ENCODE measurements at regions not wholly inside any gene's neighbourhood (a gene's known extent, or its start where the extent isn't known, plus 50 kb on each side); places are given as distances from the start of the nearest gene placed in this dataset.
"Not testable (repeated sequence)": the region's sequence is repeated elsewhere in the genome, so short reads cannot be mapped to it uniquely, and the experiment has no call there.

DNA sequence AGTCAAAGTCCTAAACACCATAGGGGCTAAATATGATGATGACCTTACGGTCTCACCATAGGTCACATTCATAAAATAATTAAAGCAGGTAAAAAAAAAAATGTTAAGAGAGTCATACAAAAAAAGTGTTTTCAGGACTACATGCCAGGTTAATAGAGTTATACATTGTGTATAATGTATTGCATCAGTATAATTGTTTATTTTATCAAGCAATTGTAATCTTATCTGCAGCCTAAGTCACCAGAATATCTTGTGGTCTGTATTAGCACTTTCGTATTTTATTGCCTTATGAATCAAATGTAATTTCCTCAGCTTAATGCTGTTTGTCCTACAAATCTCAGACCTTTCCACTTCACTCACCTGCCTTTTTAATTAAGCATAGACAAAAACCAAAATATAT, 972.9 kb upstream of the PCDH20 start:
- no peak for DNase-seq (ENCODE audit: low spot score)

DNA sequence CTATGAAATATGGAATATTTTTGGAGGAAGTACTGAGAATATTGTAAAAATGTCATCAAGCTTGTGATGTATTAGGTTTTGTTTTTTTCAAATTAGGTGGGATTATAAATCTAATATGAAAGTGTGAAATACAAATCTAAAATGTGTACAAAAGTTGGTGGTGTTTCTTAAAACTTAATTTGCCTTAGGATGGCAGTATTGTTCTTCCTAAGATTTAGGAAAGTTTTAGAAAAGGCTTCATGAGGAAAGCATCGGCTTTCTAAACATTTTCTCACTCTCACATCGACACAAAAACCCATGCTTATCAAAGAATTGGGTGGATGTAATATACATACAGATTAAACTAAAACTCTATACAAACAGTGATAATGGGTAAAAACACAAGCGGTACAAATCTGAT, 972.0 kb upstream of the PCDH20 start:
- no peak for DNase-seq (ENCODE audit: low spot score)

DNA sequence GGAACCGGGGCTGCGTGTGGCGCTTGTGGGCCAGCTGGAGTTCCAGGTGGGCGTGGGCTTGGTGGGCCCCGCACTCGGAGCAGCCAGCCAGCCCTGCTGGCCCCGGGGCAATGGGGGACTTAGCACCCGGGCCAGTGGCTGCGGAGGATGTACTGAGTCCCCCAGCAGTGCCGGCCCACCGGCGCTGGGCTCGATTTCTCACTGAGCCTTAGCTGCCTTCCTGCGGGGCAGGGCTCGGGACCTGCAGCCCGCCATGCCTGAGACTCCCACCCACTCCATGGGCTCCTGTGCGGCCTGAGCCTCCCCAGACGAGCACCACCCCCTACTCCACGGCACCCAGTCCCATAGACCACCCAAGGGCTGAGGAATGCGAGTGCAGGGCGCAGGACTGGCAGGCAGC, 963.6 kb upstream of the PCDH20 start:
- DNase-seq (ENCODE audit: low spot score) = not testable (repeated sequence)

DNA sequence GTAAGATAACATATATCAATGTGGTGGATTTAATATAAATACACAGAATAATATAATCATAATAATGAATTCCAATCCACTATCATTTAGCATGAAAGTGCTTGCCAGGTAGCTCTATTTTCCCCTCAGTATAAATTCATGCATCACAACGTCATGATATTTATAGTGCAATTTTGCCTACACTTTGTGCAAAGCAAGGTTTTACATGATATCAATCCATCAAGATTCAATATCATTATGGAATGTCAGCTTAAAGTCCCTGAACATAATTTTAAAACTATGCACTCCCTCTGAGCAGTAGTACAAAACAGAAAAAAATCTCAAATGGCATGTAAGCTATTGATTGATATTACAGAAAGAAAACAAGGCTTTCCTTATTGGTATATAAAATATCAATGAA, 962.2 kb upstream of the PCDH20 start:
- DNase-seq (ENCODE audit: low spot score) = no peak

DNA sequence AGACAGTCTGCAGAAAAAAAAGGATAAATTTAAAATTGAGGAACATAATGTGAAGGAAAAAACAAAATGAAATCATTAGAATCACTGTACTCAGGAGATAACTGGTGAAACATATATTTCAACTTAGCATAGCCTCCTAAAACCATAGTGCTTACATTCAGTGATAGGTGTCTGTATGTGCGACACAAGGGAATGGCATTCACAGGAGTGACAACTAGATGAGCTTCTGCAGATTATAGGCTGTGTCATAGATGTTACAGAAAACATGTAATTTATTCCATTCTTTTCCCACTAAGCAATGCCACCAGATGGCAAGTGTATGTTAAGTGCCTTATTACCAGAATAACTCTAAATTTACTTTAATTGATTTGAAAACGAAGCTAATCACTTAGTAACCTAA, 960.0 kb upstream of the PCDH20 start:
- no peak for DNase-seq (ENCODE audit: low spot score)

DNA sequence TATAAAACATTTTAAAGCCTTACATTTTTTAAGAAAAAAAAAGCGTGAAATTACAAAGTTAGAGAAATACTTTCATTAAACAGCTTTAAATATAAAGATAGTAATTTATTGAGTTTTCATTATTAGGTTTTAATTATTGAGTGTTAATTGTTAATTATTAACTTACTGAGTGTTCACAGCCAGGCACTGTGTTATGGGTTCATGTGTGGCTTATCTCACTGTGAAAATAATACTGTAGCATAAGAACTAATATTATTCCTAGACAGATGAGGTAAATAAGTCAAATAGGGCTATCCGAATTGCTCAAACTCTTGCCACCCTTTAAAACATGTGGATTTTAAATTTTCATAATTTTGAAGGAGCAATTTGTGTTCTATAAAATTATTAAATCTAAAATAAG, 956.1 kb upstream of the PCDH20 start:
- no peak for DNase-seq (ENCODE audit: low spot score)

DNA sequence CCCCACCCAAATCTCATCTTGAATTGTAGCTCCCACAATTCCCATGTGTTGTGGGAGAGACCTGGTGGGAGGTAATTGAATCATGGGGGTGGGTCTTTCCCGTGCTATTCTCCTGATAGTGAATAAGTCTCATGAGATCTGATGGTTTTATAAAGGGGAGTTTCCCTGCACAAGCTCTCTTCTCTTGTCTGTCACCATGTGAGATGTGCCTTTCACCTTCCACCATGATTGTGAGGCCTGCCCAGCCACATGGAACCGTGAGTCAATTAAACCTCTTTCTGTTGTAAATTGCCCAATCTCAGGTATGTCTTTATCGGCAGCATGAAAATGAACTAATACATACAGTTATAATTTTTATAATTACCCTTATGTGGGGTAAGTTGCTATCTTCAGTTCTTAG, 952.3 kb upstream of the PCDH20 start:
- DNase-seq (ENCODE audit: low spot score) = not testable (repeated sequence)

DNA sequence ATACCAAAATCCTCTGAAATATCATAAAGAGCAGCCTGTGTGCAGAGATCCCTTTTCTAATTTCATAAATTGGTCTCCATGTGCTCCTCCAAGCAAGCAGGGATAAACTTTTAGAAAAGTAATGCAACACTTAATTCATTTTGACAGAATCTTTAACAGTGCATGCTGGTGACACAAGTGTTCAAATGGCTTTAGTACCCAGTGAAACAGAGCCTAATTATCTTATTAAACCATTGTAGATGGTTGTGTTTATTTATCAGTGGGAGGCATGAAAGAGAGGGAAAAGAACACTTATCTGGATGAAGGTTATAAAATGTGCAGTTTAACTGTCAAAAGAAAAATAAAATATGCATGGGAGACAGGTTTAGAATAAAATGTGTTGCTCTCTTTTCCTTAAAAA, 945.0 kb upstream of the PCDH20 start:
- DNase-seq (ENCODE audit: low spot score) = no peak

DNA sequence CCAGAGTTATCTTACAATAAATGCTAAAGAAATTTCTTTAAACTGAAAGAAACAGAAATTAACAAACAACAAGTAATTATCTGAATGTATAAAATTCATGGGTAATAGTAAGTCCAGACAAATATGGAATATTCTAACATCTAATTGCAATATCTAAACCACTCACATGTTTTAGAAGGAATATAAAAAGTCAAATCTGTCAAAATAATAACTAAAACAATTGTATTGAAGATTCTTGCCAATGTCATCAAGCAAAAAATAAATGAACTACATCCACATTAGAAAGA, 942.9 kb upstream of the PCDH20 start:
- DNase-seq (ENCODE audit: low spot score) = no peak

DNA sequence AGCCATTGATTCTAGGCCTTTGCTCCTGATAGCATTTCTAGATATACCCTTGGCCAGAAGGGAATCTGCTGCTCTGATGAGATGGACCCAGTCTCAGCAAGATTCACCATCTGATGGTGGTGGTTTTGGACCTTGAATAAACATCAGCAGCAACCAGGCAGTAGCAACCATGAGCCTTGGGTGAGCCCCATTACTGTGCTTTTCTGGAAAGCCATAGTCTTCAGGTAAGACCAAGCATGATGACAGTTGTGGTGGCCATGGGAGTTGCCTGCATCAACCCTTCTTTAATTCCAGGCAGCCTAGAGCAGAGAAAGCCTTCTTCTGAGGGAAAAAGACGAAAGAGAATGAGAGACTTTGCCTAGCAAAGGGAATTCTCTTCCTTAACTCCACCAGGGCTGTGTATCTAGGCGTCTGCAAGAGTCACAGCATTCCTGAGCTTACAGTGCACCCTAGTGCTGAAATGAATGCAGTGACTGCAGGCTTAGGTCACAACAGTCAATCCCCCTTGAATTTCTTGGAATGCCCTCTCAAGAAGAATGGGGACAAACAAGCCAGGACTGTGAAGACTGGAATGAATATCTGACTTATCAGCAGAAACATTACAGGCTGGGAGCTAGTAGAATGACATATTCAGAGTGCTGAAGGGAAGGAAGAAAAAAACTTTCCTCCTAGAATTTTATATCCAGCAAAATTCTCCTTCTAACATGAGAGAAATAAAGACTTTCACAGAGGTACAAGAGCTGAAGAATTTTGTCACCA, 942.4 kb upstream of the PCDH20 start:
- DNase-seq (ENCODE audit: low spot score) = no peak

DNA sequence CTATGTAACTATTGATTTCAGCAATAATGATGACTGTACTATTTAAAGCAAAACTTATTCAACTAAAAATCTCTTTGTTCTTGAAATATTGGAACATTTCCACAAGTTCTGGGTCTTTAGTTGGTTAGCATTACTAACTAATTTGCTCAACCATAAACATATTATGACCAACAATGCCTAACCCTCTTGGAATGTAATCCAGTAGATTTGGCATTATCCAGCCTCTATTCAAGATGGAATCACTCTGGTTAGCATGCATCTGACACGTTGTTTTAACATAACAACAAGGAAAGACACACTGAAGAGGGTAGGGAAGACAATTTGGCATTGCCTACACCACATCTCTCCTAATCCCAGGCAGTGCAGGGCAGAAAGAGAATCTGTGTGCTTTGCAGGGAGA, 941.3 kb upstream of the PCDH20 start:
- DNase-seq (ENCODE audit: low spot score) = no peak

DNA sequence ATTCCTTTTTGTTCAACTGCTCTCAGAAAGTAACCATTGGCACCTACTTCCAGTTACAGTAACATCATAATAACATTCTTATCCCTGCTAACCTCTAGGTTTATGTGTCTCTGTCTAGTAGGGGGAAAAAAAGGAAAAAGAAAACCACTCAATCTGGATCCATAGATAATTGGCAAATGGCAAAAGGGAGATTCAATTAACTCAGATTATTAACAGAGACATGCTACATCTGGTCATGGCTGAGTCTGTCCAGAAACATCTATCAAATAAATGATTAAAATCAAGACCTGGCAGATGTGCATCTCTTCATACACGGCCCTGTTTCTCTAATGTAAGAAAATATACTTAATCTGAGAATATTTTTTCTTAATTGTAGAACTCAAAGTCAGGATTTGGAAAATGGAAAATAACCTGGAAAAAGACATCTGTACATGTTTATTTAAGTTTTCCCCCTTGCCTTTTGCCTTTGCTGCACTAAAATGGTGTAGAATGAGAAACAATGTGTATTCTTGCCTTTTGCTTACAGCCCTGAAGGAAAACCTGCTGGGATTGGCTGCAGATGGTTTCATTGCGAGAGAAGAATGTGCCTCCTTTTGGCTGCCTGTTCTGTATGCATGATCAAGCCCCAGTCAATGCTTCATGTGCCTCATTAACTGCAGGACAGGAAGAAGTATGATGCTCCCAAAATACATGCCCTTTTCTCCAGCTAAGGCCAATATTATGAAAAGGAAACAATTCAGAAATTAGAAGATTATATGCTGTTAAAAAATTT, 921.6 kb upstream of the PCDH20 start:
- no peak for DNase-seq (ENCODE audit: low spot score)

DNA sequence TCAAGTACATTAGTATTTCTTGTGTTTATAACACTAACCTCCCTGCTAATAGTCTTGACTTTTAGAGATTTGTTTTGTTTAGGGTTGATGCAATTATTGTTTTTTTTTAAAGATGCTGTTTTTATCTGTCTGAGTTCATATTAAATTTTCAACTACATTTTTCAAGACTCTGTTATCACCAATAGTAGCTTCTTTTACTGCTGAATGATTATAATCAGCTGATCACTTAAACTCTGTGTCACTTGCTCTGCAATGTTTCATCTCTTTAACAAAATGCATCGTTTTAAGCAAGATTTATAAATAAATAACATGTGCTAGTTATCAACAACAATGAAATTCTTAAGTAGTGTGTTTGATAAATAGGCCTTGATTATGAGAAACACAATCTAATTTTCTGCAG, 920.9 kb upstream of the PCDH20 start:
- DNase-seq (ENCODE audit: low spot score) = no peak

DNA sequence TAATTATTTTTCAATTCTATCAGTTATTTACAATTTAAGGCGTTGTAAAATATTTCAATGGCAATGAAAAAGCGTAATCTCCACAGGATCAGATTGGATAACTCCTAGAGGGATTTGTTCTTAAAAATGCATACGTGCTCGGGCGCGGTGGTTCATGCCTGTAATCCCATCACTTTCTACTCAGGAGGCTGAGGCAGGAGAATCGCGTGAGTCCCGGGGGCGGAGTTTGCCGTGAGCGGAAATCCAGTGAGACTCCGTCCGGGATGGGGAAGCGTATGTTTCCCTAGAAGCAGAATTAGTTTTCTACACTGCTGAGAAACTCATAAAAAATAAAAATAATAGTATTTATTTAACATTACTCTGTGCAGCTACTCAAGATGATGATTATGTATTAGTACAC, 917.8 kb upstream of the PCDH20 start:
- DNase-seq (ENCODE audit: low spot score) = no peak

DNA sequence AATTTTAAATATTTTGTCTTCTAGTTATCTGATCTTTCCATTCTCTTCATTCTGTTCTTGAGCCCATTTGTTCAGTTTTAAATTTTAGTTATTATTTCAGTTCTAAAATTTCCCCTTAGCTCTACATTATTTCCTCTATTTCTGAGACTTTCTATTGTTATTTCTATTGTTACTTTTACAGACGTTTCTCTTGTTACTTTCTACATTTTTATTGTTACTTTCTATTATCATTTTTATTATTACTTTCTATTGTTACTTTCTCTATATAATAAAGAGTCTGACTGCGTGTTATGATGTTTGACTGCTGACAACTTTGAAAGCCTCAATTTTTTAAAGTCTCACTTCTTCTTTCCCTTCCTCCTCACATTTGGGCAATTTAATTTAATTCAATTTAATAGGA, 915.7 kb upstream of the PCDH20 start:
- no peak for DNase-seq (ENCODE audit: low spot score)

DNA sequence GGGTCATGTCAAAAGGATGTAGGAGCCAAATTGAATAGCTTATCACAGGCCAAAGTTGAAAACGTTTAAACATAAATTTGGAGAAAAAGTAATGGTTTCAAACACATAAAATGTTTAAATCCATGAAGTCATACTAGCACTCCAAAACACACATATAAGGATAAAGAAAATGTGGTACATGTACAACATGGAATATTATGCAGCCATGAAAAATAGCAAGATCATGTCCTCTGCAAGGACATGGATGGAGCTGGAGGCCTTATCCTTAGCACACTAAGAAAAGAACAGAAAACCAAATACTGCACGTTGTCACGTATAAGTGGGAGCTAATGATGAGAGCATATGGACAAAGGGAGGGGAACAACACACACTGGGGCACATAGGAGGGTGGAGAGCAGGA, 911.7 kb upstream of the PCDH20 start:
- DNase-seq (ENCODE audit: low spot score) = no peak

DNA sequence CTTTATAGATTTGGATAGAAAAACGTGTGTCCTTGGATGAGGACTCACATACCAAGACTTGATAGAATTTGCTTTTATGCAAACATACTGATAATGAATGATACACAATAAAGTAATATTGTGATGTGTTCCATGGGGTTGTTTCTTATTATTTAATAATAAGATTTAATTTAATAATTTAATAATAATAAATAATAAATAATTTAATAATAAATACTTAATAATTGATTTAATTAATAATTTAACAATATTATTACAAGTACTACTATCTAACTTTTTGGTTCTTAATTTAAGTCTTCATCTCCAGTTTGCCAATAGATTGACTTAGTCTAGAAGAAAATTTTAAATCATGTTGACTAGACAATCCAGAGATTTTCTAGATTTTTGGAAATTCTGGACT, 909.2 kb upstream of the PCDH20 start:
- DNase-seq (ENCODE audit: low spot score) = no peak

DNA sequence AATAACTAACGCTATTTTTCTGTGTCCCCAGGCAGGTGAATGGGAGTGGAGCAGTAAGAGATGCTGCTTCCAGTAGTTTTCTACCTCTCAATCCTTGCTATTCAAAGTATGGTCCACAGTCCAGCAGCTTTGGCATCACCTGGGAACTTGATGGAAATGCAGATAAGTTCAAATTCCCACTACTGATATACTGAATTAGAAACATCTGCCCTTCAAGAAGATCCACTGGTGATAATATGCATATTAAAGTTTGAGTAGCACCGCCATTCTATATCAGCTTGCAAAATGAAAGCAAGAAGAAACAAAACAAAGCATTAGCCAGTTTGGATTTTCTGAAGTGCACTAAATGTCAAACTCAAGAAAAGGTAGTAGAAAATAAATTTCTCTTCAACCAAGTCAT, 906.2 kb upstream of the PCDH20 start:
- no peak for DNase-seq (ENCODE audit: low spot score)

DNA sequence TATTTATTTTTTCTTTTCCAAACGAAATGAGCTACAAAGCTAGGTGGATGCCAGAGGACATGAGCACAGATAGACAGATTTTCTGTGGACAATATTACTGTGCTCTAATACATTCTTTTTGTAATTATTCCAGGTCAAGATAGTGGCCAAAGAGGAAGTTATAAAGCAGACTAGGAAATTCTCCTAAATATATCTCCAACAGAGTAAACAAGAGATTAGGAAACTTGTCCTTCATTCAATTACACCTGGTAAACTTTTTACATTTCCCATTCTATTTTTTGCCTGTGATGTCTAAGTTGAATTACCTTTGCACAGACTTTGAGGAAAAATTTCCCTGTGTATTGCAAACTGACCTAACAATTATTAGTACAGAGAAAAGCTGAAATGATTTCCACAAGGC, 905.5 kb upstream of the PCDH20 start:
- DNase-seq (ENCODE audit: low spot score) = no peak

DNA sequence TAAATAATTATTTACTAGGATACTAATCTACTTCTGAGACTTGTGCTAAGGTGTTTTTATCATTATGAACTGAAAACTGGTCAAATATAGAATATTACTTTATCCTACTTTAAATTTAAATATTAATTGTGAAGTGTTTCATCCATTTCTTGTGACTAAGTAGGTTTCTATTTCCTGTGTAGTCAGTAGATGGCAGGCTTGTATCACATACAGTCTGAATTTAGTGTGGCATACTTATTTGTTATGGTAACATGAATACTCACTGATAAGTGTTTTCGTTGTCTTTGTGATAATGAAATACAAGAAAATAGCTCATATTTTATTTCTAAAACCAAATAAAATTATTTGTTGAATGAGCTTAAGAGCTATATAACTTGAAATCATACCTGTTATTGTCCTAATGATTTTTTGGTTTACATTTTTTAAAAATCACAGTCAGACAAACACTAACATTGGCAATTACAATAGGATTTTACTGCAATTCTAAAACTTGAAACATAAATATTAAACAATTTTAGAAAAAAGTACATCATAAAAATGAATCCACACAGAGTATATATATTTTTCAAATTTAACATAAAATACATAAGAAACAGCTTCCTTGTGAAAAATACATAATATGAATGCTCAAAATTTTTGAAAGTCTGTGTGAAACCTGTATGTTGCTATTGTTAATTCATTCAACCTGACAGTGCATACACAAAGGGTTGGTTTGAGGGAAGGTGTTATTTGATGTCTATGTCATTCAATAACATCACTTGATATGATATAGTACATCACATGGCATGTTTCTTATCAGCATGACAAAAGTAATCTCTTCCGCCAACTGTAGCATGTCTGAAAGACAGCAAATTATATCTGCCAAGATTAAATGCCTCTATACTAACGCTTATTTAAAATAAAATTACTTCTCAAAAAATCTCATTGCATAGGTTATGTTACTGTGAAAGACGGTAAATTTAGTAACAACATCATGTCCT, 904.8 kb upstream of the PCDH20 start:
- DNase-seq (ENCODE audit: low spot score) = no peak

DNA sequence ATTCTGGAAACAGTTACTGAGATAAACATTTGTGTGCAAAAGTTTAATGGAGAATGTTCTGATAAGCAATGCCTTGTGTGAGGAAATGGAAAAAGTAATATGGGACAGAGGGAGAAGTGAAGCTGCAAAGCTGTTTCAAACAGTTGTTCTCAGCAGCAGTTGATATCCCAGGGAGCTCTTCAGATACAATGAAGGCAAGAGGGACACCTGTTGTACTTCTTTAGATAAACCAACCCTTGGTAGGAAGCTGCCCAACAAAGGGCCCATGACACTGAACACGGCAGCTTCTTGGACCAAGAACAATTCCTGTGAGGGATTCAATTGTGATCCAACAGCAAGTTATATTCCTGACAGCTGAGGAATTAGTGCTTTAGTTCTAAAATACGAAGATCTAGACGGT, 894.3 kb upstream of the PCDH20 start:
- DNase-seq (ENCODE audit: low spot score) = no peak

DNA sequence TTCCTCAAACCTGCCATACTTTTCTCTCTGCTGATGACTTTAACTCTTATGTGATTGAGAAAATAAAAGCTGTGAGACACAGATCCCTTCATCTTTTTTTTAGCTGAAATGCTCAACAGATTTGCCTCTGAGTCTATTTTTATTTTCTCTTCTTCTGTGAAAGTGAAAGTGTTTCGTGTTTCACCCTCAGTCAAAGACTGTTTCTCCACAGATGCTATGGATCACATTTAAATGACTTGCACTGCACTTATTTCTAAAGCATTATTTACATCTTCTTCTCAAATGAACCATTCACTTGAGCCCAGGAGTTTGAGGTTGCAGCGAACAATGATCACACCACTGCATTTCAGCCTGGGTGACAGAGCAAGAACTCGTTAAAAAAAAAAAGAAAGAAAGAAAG, 890.1 kb upstream of the PCDH20 start:
- no peak for DNase-seq (ENCODE audit: low spot score)

DNA sequence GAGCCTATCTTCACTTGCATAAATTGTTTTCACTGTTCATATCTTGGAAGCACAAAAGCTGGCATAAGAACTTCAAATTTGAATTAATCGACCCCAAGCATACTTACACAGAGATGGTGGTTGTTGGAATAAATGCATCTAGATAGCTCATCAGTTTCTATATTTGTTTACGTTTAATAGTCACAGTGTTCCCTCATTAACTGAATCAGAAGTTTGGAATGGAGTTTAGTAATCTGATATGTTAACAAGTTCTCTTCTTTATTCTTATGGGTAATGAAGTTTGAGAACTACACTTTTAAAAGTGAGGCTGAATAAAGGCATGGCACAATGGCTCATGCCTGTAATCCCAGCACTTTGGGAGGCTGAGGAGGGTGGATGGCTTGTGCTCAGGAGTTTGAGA, 886.7 kb upstream of the PCDH20 start:
- DNase-seq (ENCODE audit: low spot score) = no peak
